WTC11 (cell line): ENCODE measurements at regions not wholly inside any gene's neighbourhood (a gene's known extent, or its start where the extent isn't known, plus 50 kb on each side); places are given as distances from the start of the nearest gene placed in this dataset.

ENCODE experiments used
- ATF1 ChIP-seq: sonication (generic); formaldehyde crosslinking; IDR thresholded peaks from 2 replicates; pipeline ENCODE4 v1.8.1; 2023; ENCODE audit warnings: mild to moderate bottlenecking, moderate library complexity, missing genetic modification reagents
- CTCF ChIP-seq: fragments of 200-600 bp; IDR thresholded peaks from 2 replicates; pipeline ENCODE4 v1.8.0; 2022; ENCODE audit warnings: antibody characterized with exemption
- MAX ChIP-seq: sonication (generic); formaldehyde crosslinking; IDR thresholded peaks from 2 replicates; pipeline ENCODE4 v1.8.0; 2022; ENCODE audit warnings: mild to moderate bottlenecking, missing genetic modification reagents
- NFYB ChIP-seq: sonication (generic); formaldehyde crosslinking; conservative IDR thresholded peaks from 2 replicates; pipeline ENCODE4 v1.8.0; 2022; ENCODE audit warnings: low read depth, missing genetic modification reagents
- TP53 ChIP-seq: sonication (generic); formaldehyde crosslinking; IDR thresholded peaks from 2 replicates; pipeline ENCODE4 v1.8.1; 2023; ENCODE audit warnings: mild to moderate bottlenecking, missing genetic modification reagents
- USF2 ChIP-seq: sonication (generic); formaldehyde crosslinking; IDR thresholded peaks from 2 replicates; pipeline ENCODE4 v1.8.1; 2023; ENCODE audit warnings: mild to moderate bottlenecking, missing genetic modification reagents, moderate library complexity
- TF ChIP-seq, protein P1 (sequence below): fragments of 250-450 bp; sonication (Bioruptor Pico); IDR thresholded peaks from 2 replicates; pipeline ENCODE4 v2.1.2; 2022; ENCODE audit warnings: mild to moderate bottlenecking, moderate library complexity
- TF ChIP-seq, protein P2 (sequence below): sonication (generic); formaldehyde crosslinking; IDR thresholded peaks from 2 replicates; pipeline ENCODE4 v1.8.1; 2022; ENCODE audit warnings: mild to moderate bottlenecking, missing genetic modification reagents, moderate library complexity, borderline replicate concordance

GRCh38 chr1:221363039-221363438 is 378.9 kb downstream of the DUSP10 start:
- TF ChIP-seq ATF1 (CRISPR knock-in tag): no peak
- no peak for TF ChIP-seq USF2 (CRISPR knock-in tag)
- no peak for TF ChIP-seq CTCF
- TF ChIP-seq TP53 (CRISPR knock-in tag): no peak
- TF ChIP-seq NFYB: no peak
- TF ChIP-seq, protein P1, sequence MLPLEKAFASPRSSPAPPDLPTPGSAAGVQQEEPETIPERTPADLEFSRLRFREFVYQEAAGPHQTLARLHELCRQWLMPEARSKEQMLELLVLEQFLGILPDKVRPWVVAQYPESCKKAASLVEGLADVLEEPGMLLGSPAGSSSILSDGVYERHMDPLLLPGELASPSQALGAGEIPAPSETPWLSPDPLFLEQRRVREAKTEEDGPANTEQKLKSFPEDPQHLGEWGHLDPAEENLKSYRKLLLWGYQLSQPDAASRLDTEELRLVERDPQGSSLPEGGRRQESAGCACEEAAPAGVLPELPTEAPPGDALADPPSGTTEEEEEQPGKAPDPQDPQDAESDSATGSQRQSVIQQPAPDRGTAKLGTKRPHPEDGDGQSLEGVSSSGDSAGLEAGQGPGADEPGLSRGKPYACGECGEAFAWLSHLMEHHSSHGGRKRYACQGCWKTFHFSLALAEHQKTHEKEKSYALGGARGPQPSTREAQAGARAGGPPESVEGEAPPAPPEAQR (CRISPR knock-in tag): no peak
- TF ChIP-seq MAX: no peak
- TF ChIP-seq, protein P2, sequence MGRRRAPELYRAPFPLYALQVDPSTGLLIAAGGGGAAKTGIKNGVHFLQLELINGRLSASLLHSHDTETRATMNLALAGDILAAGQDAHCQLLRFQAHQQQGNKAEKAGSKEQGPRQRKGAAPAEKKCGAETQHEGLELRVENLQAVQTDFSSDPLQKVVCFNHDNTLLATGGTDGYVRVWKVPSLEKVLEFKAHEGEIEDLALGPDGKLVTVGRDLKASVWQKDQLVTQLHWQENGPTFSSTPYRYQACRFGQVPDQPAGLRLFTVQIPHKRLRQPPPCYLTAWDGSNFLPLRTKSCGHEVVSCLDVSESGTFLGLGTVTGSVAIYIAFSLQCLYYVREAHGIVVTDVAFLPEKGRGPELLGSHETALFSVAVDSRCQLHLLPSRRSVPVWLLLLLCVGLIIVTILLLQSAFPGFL (CRISPR knock-in tag): no peak
